ENCODE measurements at regions not wholly inside any gene's neighbourhood (a gene's known extent, or its start where the extent isn't known, plus 50 kb on each side); places are given as distances from the start of the nearest gene placed in this dataset.

- TF ChIP-seq, protein P1, sequence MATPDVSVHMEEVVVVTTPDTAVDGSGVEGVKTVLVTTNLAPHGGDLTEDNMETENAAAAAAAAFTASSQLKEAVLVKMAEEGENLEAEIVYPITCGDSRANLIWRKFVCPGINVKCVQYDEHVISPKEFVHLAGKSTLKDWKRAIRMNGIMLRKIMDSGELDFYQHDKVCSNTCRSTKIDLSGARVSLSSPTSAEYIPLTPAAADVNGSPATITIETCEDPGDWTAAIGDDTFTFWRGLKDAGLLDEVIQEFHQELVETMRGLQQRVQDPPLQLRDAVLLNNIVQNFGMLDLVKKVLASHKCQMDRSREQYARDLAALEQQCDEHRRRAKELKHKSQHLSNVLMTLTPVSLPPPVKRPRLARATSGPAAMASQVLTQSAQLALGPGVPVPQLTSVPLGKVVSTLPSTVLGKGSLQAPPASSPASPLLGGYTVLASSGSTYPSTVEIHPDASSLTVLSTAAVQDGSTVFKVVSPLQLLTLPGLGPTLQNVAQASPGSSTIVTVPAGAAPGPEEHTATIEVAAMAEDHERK (CRISPR knock-in tag; IDR thresholded peaks at IDR 0.05; ENCODE audit: low read depth), result no peak
- TF ChIP-seq, protein P2, sequence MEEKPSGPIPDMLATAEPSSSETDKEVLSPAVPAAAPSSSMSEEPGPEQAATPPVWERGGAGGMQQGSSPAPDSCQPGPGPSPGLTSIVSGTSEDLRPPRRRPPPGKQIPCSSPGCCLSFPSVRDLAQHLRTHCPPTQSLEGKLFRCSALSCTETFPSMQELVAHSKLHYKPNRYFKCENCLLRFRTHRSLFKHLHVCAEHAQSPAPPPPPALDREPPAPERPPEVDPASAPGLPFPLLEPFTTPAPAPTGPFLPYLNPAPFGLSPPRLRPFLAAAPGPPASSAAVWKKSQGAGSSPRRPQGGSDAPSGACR (CRISPR knock-in tag; IDR thresholded peaks at IDR 0.05), result no peak
- no peak for TF ChIP-seq ZNF674 (CRISPR knock-in tag; IDR thresholded peaks at IDR 0.05; ENCODE audit: low read depth)
- no peak for TF ChIP-seq ZNF17 (CRISPR knock-in tag; IDR thresholded peaks at IDR 0.05)
- no peak for TF ChIP-seq RAD51 (IDR thresholded peaks at IDR 0.05; ENCODE audit: borderline replicate concordance)
These were observed 130.4 kb upstream of the RFX3 start (continued) for GRCh38 chr9:3656224-3656623.

GRCh38 chr9:3650994-3651622 is 125.3 kb upstream of the RFX3 start:
- intact Hi-C loops (cut with micrococcal nuclease; ENCODE audit: unreplicated experiment), result no loop called here
- no peak overlapping the region for H3K9ac ChIP-seq (ENCODE audit: insufficient read depth, low read depth, low read length)
- no peak overlapping the region for H3K4me3 ChIP-seq (replicated peaks in 1 of 3; ENCODE audit: insufficient read depth in 1 of 3, low read depth in 2 of 3, low read length in 3 of 3)
- POLR2A ChIA-PET, result no interaction called here
- H3K9me3 ChIP-seq (ENCODE audit: low read length), result no peaks in the 10 kb centered on the region
- H2AFZ ChIP-seq (ENCODE audit: low read length), result no peak overlapping the region
- H3K27ac ChIP-seq (ENCODE audit: extremely low read length, insufficient read depth, low read length), result no peak overlapping the region
- no peak overlapping the region for H3K4me2 ChIP-seq (ENCODE audit: low read depth, low read length)
- CTCF ChIA-PET (ENCODE audit: low intra/inter-chr PET ratio, low total read pairs), result no interaction called here
- no peaks in the 10 kb centered on the region for H3K4me1 ChIP-seq (ENCODE audit: insufficient read depth, low read length)
- no peaks in the 10 kb centered on the region for H4K20me1 ChIP-seq (ENCODE audit: insufficient read depth, low read length)
- H3K79me2 ChIP-seq (ENCODE audit: insufficient read depth, low read length), result no peaks in the 10 kb centered on the region
- WGBS (ENCODE audit: low lambda C conversion rate), result 40% methylated on average over 5 of the region's 5 CpGs
- no TSS peak for BruUV-seq (replicated peaks)
- ATAC-seq (no peak), FAIRE-seq (no peak), DNase-seq (ENCODE audit: low spot score) (no peak)
- no peaks in the 10 kb centered on the region for H3K36me3 ChIP-seq (replicated peaks in 1 of 2; ENCODE audit: control insufficient read depth in 1 of 2, insufficient read depth in 2 of 2, low read length in 2 of 2)
- in situ Hi-C loops (cut with HindIII; ENCODE audit: extremely low pct_ligation_motif_present, low pct_unique_long_range_greater_than_20kb), result no loop called here
- TF ChIP-seq, protein P3, sequence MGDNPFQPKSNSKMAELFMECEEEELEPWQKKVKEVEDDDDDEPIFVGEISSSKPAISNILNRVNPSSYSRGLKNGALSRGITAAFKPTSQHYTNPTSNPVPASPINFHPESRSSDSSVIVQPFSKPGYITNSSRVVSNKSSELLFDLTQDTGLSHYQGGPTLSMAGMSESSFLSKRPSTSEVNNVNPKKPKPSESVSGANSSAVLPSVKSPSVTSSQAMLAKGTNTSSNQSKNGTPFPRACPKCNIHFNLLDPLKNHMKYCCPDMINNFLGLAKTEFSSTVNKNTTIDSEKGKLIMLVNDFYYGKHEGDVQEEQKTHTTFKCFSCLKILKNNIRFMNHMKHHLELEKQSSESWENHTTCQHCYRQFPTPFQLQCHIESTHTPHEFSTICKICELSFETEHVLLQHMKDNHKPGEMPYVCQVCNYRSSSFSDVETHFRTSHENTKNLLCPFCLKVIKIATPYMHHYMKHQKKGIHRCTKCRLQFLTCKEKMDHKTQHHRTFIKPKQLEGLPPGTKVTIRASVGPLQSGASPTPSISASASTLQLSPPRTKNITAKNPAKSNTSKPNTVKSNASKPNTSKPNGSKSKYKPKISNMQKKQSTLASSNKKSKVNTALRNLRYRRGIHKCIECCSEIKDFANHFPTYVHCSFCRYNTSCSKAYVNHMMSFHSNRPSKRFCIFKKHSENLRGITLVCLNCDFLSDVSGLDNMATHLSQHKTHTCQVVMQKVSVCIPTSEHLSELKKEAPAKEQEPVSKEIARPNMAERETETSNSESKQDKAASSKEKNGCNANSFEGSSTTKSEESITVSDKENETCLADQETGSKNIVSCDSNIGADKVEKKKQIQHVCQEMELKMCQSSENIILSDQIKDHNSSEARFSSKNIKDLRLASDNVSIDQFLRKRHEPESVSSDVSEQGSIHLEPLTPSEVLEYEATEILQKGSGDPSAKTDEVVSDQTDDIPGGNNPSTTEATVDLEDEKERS (CRISPR knock-in tag; IDR thresholded peaks at IDR 0.05), result no peak
- no peaks in the 10 kb centered on the region for H3K27me3 ChIP-seq (ENCODE audit: control insufficient read depth in 1 of 2, insufficient read depth in 2 of 2, low read length in 2 of 2)

All from HepG2 (cell line).